HEK293 (cell line): ENCODE measurements at regions not wholly inside any gene's neighbourhood (a gene's known extent, or its start where the extent isn't known, plus 50 kb on each side); places are given as distances from the start of the nearest gene placed in this dataset.

ENCODE experiments used
- CTCF ChIA-PET: fragments of 350-600 bp; formaldehyde crosslinking; extraction: SDS; loops from one replicate; lab custom pipeline; 2021; ENCODE audit warnings: antibody characterized with exemption; lab: Yijun Ruan, JAX
- POLR2A ChIA-PET: fragments of 300-600 bp; formaldehyde crosslinking; extraction: SDS; loops from one replicate; lab custom pipeline; 2020; ENCODE audit warnings: antibody characterized with exemption, inconsistent platforms; lab: Yijun Ruan, JAX
- H3K27ac ChIP-seq: fragments of 200-500 bp; sonication (Bioruptor generic); 2 replicates; pipeline ENCODE4 v1.5.1; 2014; ENCODE audit warnings: low read depth, low read length, control low read depth, inconsistent platforms; ENCODE audit errors: extremely low read depth
- H3K36me3 ChIP-seq, 2 experiments: fragments of 200-500 bp in 1 of 2; sonication (Bioruptor generic) in 1 of 2; 1 replicate in 1 of 2; 2 replicates in 1 of 2; pipeline ENCODE4 v1.5.1; 2014 to 2017; ENCODE audit warnings: inconsistent platforms in 2 of 2, low read length in 2 of 2; ENCODE audit not compliant: control insufficient read depth in 2 of 2, insufficient read depth in 1 of 2
- H3K4me1 ChIP-seq: fragments of 200-500 bp; sonication (Bioruptor generic); 2 replicates; pipeline ENCODE4 v1.5.1; 2014; ENCODE audit warnings: mild to moderate bottlenecking, low read length, inconsistent platforms; ENCODE audit not compliant: control insufficient read depth, insufficient read depth
- H3K4me3 ChIP-seq: 2 replicates; pipeline ENCODE4 v1.5.1; 2011; ENCODE audit warnings: low read depth, mild to moderate bottlenecking, control low read depth, low read length, moderate library complexity
- H3K9me3 ChIP-seq: fragments of 200-500 bp; sonication (Bioruptor generic); 2 replicates; pipeline ENCODE4 v1.5.1; 2014; ENCODE audit warnings: low read depth, low read length, inconsistent platforms; ENCODE audit not compliant: control insufficient read depth, insufficient read depth
- CTCF ChIP-seq: fragments of 450-650 bp; formaldehyde crosslinking; IDR thresholded peaks from 2 replicates; pipeline ENCODE4 v1.5.1; 2016; ENCODE audit warnings: missing biosample characterization, missing genetic modification characterization
- EGR2 ChIP-seq: fragments of 450-650 bp; formaldehyde crosslinking; IDR thresholded peaks from 2 replicates; pipeline ENCODE4 v1.5.1; 2016; ENCODE audit warnings: low read depth, missing biosample characterization, missing genetic modification characterization
- GLIS1 ChIP-seq: fragments of 450-650 bp; formaldehyde crosslinking; IDR thresholded peaks from 2 replicates; pipeline ENCODE4 v1.5.1; 2016; ENCODE audit warnings: missing biosample characterization, missing genetic modification characterization
- PRDM1 ChIP-seq: fragments of 450-650 bp; formaldehyde crosslinking; IDR thresholded peaks from 2 replicates; pipeline ENCODE4; 2016; ENCODE audit warnings: missing biosample characterization, missing genetic modification characterization
- SCRT1 ChIP-seq: fragments of 450-650 bp; formaldehyde crosslinking; IDR thresholded peaks from 2 replicates; pipeline ENCODE4 v1.5.1; 2016; ENCODE audit warnings: missing biosample characterization, missing genetic modification characterization, borderline replicate concordance
- SCRT2 ChIP-seq: fragments of 450-650 bp; formaldehyde crosslinking; IDR thresholded peaks from 2 replicates; pipeline ENCODE4 v1.5.1; 2016; ENCODE audit warnings: missing biosample characterization, missing genetic modification characterization
- YY2 ChIP-seq: fragments of 450-650 bp; formaldehyde crosslinking; IDR thresholded peaks from 2 replicates; pipeline ENCODE4 v1.5.1; 2016; ENCODE audit warnings: missing biosample characterization, missing genetic modification characterization
- ZNF140 ChIP-seq: fragments of 450-650 bp; formaldehyde crosslinking; IDR thresholded peaks from 2 replicates; pipeline ENCODE4 v1.5.1; 2016; ENCODE audit warnings: missing biosample characterization, missing genetic modification characterization
- ZNF174 ChIP-seq: fragments of 450-650 bp; formaldehyde crosslinking; IDR thresholded peaks from 2 replicates; pipeline ENCODE4 v1.5.0; 2017; ENCODE audit warnings: missing biosample characterization, mild to moderate bottlenecking, missing genetic modification characterization
- ZNF175 ChIP-seq: fragments of 450-650 bp; formaldehyde crosslinking; IDR thresholded peaks from 2 replicates; pipeline ENCODE4 v1.5.1; 2016; ENCODE audit warnings: missing biosample characterization, missing genetic modification characterization
- ZNF280C ChIP-seq: fragments of 450-650 bp; formaldehyde crosslinking; IDR thresholded peaks from 2 replicates; pipeline ENCODE4 v1.5.1; 2016; ENCODE audit warnings: missing biosample characterization, missing genetic modification characterization
- ZNF394 ChIP-seq: fragments of 450-650 bp; formaldehyde crosslinking; IDR thresholded peaks from 2 replicates; pipeline ENCODE4 v1.5.1; 2016; ENCODE audit warnings: missing biosample characterization, missing genetic modification characterization, mild to moderate bottlenecking, moderate library complexity, borderline replicate concordance
- ZNF514 ChIP-seq: fragments of 450-650 bp; formaldehyde crosslinking; IDR thresholded peaks from 2 replicates; pipeline ENCODE4 v1.5.1; 2016; ENCODE audit warnings: missing biosample characterization, missing genetic modification characterization
- ZNF670 ChIP-seq: fragments of 450-650 bp; formaldehyde crosslinking; IDR thresholded peaks from 2 replicates; pipeline ENCODE4 v1.5.1; 2016; ENCODE audit warnings: missing biosample characterization, missing genetic modification characterization, low read depth
- ZNF777 ChIP-seq: fragments of 450-650 bp; formaldehyde crosslinking; IDR thresholded peaks from 2 replicates; pipeline ENCODE4 v1.5.1; 2017; ENCODE audit warnings: missing biosample characterization, missing genetic modification characterization, borderline replicate concordance
- TF ChIP-seq, protein P1 (sequence below): fragments of 450-650 bp; formaldehyde crosslinking; IDR thresholded peaks from 2 replicates; pipeline ENCODE4 v1.5.1; 2016; ENCODE audit warnings: missing biosample characterization, missing genetic modification characterization, borderline replicate concordance

GRCh38 chr1:233473549-233474204, 140.2 kb upstream of the KCNK1 start:
- H3K27ac ChIP-seq: no peak overlapping the region
- H3K9me3 ChIP-seq: no peaks in the 10 kb centered on the region
- H3K4me1 ChIP-seq: no peaks in the 10 kb centered on the region
- H3K4me3 ChIP-seq: no peak overlapping the region
- POLR2A ChIA-PET: no interaction called here
- CTCF ChIA-PET: interaction anchor here (0.6 to 0.7 kb wide), 2 partner anchors 24 to 593 kb away, joined by 3 read pairs; no protein-coding TSS in a partner anchor
- no peaks in the 10 kb centered on the region for H3K36me3 ChIP-seq
- TF ChIP-seq EGR2 (peak; percentile 80), ZNF174 (tag by site-specific recombination) (no peak)

- POLR2A ChIA-PET: no interaction called here
Observed at GRCh38 chr1:233477359-233477758, 136.5 kb upstream of the KCNK1 start.

DNA sequence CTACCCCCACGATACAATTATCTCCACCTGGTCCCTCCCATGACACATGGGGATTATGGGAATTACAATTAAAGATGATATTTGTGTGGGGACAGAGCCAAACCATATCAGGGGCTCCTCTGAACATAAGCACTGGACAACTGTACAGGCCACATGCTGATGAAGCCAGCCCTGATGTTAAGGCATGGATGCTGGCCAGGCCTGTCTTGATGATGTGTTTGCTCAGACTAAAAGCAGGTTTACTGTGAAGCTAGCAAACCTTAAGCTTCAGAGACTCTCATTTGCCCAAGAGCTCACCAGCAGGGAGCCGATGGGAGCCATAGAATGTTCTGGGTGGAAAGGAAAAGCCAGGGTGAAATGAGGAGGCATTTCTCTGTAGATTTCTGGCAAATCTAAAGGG, 135.3 kb upstream of the KCNK1 start:
- H3K4me1 ChIP-seq: no peaks in the 10 kb centered on the region
- ChIA-PET POLR2A (no interaction called here), CTCF (interaction anchor here (0.6 to 1.1 kb wide), 4 partner anchors 8 to 590 kb away, joined by 3 read pairs; no protein-coding TSS in a partner anchor)
- H3K4me3 ChIP-seq: no peak overlapping the region
- no peaks in the 10 kb centered on the region for H3K9me3 ChIP-seq
- no peak overlapping the region for H3K27ac ChIP-seq
- TF ChIP-seq SCRT2 (no peak), ZNF175 (no peak), SCRT1 (tag by site-specific recombination) (no peak), PRDM1 (tag by site-specific recombination) (no peak), ZNF394 (tag by site-specific recombination) (no peak)
- no peaks in the 10 kb centered on the region for H3K36me3 ChIP-seq

More at GRCh38 chr1:233477359-233477758, 136.5 kb upstream of the KCNK1 start:
- peak; percentile 72; the same call in 1 of the 2 replicates for TF ChIP-seq CTCF (tag by site-specific recombination)
- TF ChIP-seq ZNF280C (tag by site-specific recombination): no peak
- no peak for TF ChIP-seq ZNF777 (tag by site-specific recombination)
- Histone ChIP-seq H3K27ac (no peak overlapping the region), H3K4me3 (no peak overlapping the region), H3K36me3 (no peaks in the 10 kb centered on the region), H3K4me1 (no peaks in the 10 kb centered on the region), H3K9me3 (no peaks in the 10 kb centered on the region)
- CTCF ChIA-PET: interaction anchor here (0.7 to 1.4 kb wide), 5 partner anchors 38 to 634 kb away, joined by 3 to 5 read pairs (median 4); no protein-coding TSS in a partner anchor

DNA sequence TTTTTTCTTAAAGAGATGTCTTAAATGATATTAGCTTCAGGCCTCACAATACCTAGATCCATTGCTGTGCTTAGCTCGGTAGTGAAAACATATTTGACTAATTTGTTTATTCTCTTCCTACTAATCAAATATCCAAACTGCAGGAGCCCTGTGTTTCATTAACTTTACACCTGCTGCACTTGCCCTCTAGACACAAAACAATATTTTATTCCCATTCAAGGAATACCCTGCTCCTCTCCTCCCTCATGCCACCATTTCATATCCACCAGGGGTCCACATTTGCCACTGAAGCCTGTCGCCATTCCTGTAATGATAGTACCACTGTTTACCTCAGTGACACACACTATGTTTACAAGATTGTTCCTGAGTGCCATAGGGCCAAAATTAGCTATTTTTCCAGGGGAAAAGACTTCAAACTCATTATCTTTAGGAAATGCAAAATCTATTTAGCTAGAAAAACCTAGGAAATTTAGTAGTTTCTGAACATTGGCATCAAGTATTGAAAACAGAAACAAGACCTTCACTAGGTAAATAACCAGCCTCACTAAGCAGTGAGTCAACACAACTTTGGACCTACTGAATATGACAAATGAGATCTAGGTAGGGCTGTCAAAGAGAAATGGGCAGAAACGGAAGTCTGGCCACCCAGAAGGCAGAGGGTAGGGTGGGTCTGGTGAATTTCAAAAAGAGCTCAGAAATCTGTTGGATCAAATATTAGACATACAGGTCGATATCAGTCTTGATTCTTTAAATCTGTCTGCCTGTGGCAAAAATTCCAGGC, 134.6 kb upstream of the KCNK1 start:
- Histone ChIP-seq H3K36me3 (no peaks in the 10 kb centered on the region), H3K27ac (no peak overlapping the region), H3K4me1 (no peaks in the 10 kb centered on the region), H3K4me3 (no peak overlapping the region), H3K9me3 (no peaks in the 10 kb centered on the region)
- POLR2A ChIA-PET: no interaction called here
- CTCF ChIA-PET: interaction anchor here (0.6 to 1.4 kb wide), 4 partner anchors 10 to 589 kb away, joined by 3 to 5 read pairs (median 3); no protein-coding TSS in a partner anchor
- TF ChIP-seq GLIS1 (tag by site-specific recombination): no peak
- TF ChIP-seq ZNF670 (tag by site-specific recombination): no peak
- no peak for TF ChIP-seq YY2
- no peak for TF ChIP-seq ZNF394 (tag by site-specific recombination)
- TF ChIP-seq ZNF140 (tag by site-specific recombination): no peak
- no peak for TF ChIP-seq CTCF (tag by site-specific recombination)
- TF ChIP-seq, protein P1, sequence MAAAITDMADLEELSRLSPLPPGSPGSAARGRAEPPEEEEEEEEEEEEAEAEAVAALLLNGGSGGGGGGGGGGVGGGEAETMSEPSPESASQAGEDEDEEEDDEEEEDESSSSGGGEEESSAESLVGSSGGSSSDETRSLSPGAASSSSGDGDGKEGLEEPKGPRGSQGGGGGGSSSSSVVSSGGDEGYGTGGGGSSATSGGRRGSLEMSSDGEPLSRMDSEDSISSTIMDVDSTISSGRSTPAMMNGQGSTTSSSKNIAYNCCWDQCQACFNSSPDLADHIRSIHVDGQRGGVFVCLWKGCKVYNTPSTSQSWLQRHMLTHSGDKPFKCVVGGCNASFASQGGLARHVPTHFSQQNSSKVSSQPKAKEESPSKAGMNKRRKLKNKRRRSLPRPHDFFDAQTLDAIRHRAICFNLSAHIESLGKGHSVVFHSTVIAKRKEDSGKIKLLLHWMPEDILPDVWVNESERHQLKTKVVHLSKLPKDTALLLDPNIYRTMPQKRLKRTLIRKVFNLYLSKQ (tag by site-specific recombination): no peak
- TF ChIP-seq ZNF514 (tag by site-specific recombination): no peak
